ENCODE measurements at regions not wholly inside any gene's neighbourhood (a gene's known extent, or its start where the extent isn't known, plus 50 kb on each side); places are given as distances from the start of the nearest gene placed in this dataset.

- H3K79me2 ChIP-seq (ENCODE audit: insufficient read depth, low read length): no peaks in the 10 kb centered on the region
- TF ChIP-seq YY1 (IDR thresholded peaks at IDR 0.05; ENCODE audit: extremely low read depth, insufficient replicate concordance, low read depth, low read length): no peak
- TF ChIP-seq ELF1 (IDR thresholded peaks at IDR 0.05; ENCODE audit: borderline replicate concordance, low read depth): no peak
- TF ChIP-seq CTCF (IDR thresholded peaks at IDR 0.05 in 2 of 3, conservative IDR thresholded peaks at IDR 0.05 in 1 of 3; ENCODE audit: borderline replicate concordance in 1 of 3, insufficient read depth in 1 of 3, low read depth in 2 of 3, low read length in 2 of 3): no peak
- TF ChIP-seq ZNF274 (IDR thresholded peaks at IDR 0.05; ENCODE audit: low read depth, low read length): no peak
- no peak for TF ChIP-seq SRF (IDR thresholded peaks at IDR 0.05; ENCODE audit: low read depth)
- no peak for TF ChIP-seq JUND (IDR thresholded peaks at IDR 0.05)
- no peak for TF ChIP-seq CEBPB (IDR thresholded peaks at IDR 0.05; ENCODE audit: low read depth)
- H3K9ac ChIP-seq (ENCODE audit: low read length): no peak overlapping the region
- intact Hi-C loops (cut with micrococcal nuclease): no loop called here
- RAD21 ChIA-PET (ENCODE audit: low non-redundant PET in 1 of 2, low total read pairs in 2 of 2, uncharacterized antibody in 2 of 2, unreplicated experiment in 2 of 2): no interaction called here
- H3K27ac ChIP-seq (ENCODE audit: low read depth, low read length): no peak overlapping the region
- no peak overlapping the region for H3K4me2 ChIP-seq (ENCODE audit: low read length)
- H3K9me2 ChIP-seq (ENCODE audit: insufficient read depth): no peaks in the 10 kb centered on the region
- H3K9me3 ChIP-seq (ENCODE audit: control insufficient read depth in 1 of 2, insufficient read depth in 1 of 2, low read depth in 1 of 2, low read length in 2 of 2): no peaks in the 10 kb centered on the region
- no peak overlapping the region for H3K4me3 ChIP-seq (replicated peaks in 1 of 2; ENCODE audit: low read depth in 1 of 2, low read length in 2 of 2)
- no peak overlapping the region for H2AFZ ChIP-seq (ENCODE audit: low read depth, low read length, poor library complexity, severe bottlenecking)
- no peaks in the 10 kb centered on the region for H3K36me3 ChIP-seq (ENCODE audit: control insufficient read depth in 1 of 2, insufficient read depth in 2 of 2, low read length in 2 of 2)
- no peaks in the 10 kb centered on the region for H4K20me1 ChIP-seq (ENCODE audit: insufficient read depth)
- BruUV-seq (replicated peaks): no TSS peak
- DNase-seq (ENCODE audit: low read depth, low spot score) (no peak), ATAC-seq (no peak)
- POLR2A ChIA-PET: no interaction called here
- H3K4me1 ChIP-seq (ENCODE audit: control insufficient read depth in 1 of 2, insufficient read depth in 2 of 2, low read length in 2 of 2): no peaks in the 10 kb centered on the region
- no peaks in the 10 kb centered on the region for H3K27me3 ChIP-seq (ENCODE audit: insufficient read depth, low read length)
- CTCF ChIA-PET: no interaction called here
Measured at GRCh38 chr14:51431033-51431709, 191.1 kb downstream of the TMX1 start.

- BruUV-seq (replicated peaks): no TSS peak
- DNase-seq (ENCODE audit: low read depth, low spot score) (no peak), ATAC-seq (no peak)
- ChIA-PET POLR2A (no interaction called here), CTCF (no interaction called here), RAD21 (ENCODE audit: low non-redundant PET in 1 of 2, low total read pairs in 2 of 2, uncharacterized antibody in 2 of 2, unreplicated experiment in 2 of 2) (no interaction called here)
- no peak overlapping the region for H2AFZ ChIP-seq (ENCODE audit: low read depth, low read length, poor library complexity, severe bottlenecking)
- H3K27me3 ChIP-seq (ENCODE audit: insufficient read depth, low read length): no peaks in the 10 kb centered on the region
- no peak overlapping the region for H3K27ac ChIP-seq (ENCODE audit: low read depth, low read length)
- no peaks in the 10 kb centered on the region for H3K9me2 ChIP-seq (ENCODE audit: insufficient read depth)
- H3K79me2 ChIP-seq (ENCODE audit: insufficient read depth, low read length): no peaks in the 10 kb centered on the region
- H4K20me1 ChIP-seq (ENCODE audit: insufficient read depth): no peaks in the 10 kb centered on the region
- no peaks in the 10 kb centered on the region for H3K36me3 ChIP-seq (ENCODE audit: control insufficient read depth in 1 of 2, insufficient read depth in 2 of 2, low read length in 2 of 2)
- no peak overlapping the region for H3K9ac ChIP-seq (ENCODE audit: low read length)
- H3K4me1 ChIP-seq (ENCODE audit: control insufficient read depth in 1 of 2, insufficient read depth in 2 of 2, low read length in 2 of 2): no peaks in the 10 kb centered on the region
- TF ChIP-seq CBX3 (IDR thresholded peaks at IDR 0.05; ENCODE audit: low read depth): no peak
- no peak for TF ChIP-seq RAD21 (IDR thresholded peaks at IDR 0.05; ENCODE audit: low read depth)
- TF ChIP-seq SIN3A (IDR thresholded peaks at IDR 0.05; ENCODE audit: low read depth): no peak
- no peak for TF ChIP-seq EZH2phosphoT487 (IDR thresholded peaks at IDR 0.05; ENCODE audit: borderline replicate concordance)
- TF ChIP-seq EGR1 (IDR thresholded peaks at IDR 0.05; ENCODE audit: low read depth): no peak
- no peak for TF ChIP-seq ATF3 (IDR thresholded peaks at IDR 0.05)
- no peak for TF ChIP-seq POLR2AphosphoS5 (IDR thresholded peaks at IDR 0.05; ENCODE audit: low read depth, low read length)
- TF ChIP-seq CEBPB (IDR thresholded peaks at IDR 0.05; ENCODE audit: low read depth): no peak
- TF ChIP-seq SP1 (IDR thresholded peaks at IDR 0.05; ENCODE audit: low read depth): no peak
- TF ChIP-seq SRF (IDR thresholded peaks at IDR 0.05; ENCODE audit: low read depth): no peak
- no peak for TF ChIP-seq ZBTB33 (IDR thresholded peaks at IDR 0.05; ENCODE audit: extremely low read depth, insufficient replicate concordance, low read length)
- no peak for TF ChIP-seq TCF7L2 (IDR thresholded peaks at IDR 0.05; ENCODE audit: borderline replicate concordance, extremely low read depth, insufficient read depth, insufficient read length)
- no peak for TF ChIP-seq YY1 (IDR thresholded peaks at IDR 0.05; ENCODE audit: extremely low read depth, insufficient replicate concordance, low read depth, low read length)
- TF ChIP-seq POLR2A (IDR thresholded peaks at IDR 0.05; ENCODE audit: borderline replicate concordance, extremely low read depth, insufficient read depth, insufficient read length): no peak
- no peaks in the 10 kb centered on the region for H3K9me3 ChIP-seq (ENCODE audit: control insufficient read depth in 1 of 2, insufficient read depth in 1 of 2, low read depth in 1 of 2, low read length in 2 of 2)
- no peak overlapping the region for H3K4me2 ChIP-seq (ENCODE audit: low read length)
- H3K4me3 ChIP-seq (replicated peaks in 1 of 2; ENCODE audit: low read depth in 1 of 2, low read length in 2 of 2): no peak overlapping the region
- intact Hi-C loops (cut with micrococcal nuclease): no loop called here
Measured at GRCh38 chr14:51431741-51432140, 191.7 kb downstream of the TMX1 start.
